AG08396 (cell line): ENCODE measurements at regions not wholly inside any gene's neighbourhood (a gene's known extent, or its start where the extent isn't known, plus 50 kb on each side); places are given as distances from the start of the nearest gene placed in this dataset.
A peak's percentile ranks its signal among the peaks of the same experiment; 100 is the strongest.
"Not testable (repeated sequence)": the region's sequence is repeated elsewhere in the genome, so short reads cannot be mapped to it uniquely, and the experiment has no call there.

Source experiments
- DNase-seq: peaks from one replicate; pipeline ENCODE4 v3.0.0; 2012; ENCODE audit warnings: low spot score, mixed read lengths

DNA sequence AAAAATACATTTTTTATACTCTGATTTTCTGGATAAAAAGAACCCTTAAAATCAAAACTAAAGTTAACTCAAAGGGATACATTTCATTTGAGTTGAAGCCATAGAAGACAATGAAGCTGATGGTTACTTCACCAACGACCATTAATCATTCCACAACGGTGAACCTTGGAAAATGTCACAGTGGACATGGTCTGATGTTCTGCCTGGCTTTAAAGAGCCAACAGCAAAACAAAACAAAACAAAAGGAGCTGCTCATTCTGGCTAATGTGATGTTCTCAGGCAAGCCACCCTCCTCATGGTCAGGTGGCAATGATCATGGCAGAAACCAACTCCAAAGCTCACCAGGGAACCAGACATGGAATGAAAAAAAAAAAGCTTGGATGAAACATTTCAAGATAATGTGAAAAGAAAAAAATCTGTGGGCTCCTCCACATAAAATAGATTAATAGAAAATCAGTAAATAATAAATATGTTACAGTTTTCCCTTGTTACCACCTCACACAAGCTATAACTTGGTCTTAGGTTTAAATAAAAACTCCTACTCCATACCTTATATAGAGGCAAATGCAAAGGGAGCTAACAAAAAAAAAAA, 90.1 kb upstream of the SERTAD2 start:
- DNase-seq = no peak

DNA sequence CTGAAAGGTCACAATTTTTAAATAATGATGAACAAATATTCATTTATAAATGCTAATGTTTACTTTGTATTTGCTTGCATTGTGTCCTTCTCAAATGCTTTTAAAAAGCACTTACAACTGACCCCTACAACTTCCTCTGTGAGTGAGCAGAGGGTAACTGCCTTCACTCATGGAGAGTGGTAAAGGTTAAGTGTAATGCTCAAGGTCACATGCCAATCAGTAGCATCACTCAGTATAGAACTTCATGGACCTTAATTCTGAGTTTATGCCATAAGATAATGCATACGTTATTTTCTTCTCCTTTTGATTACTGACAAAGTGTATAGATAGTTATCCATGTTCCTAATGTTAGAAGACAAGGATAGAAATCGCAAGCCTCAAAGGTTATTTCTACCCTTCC, 91.8 kb upstream of the SERTAD2 start:
- no peak for DNase-seq

DNA sequence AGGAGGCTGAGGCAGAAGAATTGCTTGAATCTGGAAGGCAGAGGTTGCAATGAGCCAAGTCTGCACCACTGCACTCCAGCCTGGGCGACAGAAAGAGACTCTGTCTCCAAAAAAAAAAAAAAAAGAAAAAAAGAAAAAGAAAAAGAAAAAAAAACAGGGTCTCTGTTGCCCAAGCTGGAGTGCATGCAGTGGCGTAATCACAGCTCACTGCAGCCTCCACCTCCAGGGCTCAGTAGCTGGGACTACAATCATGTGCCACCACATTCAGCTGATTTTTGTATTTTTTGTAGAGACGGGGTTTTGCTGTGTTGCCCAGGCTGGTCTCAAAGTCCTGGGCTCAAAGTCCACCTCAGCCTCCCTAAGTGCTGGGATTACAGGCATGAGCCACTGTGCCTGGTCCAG, 94.0 kb upstream of the SERTAD2 start:
- not testable (repeated sequence) for DNase-seq

DNA sequence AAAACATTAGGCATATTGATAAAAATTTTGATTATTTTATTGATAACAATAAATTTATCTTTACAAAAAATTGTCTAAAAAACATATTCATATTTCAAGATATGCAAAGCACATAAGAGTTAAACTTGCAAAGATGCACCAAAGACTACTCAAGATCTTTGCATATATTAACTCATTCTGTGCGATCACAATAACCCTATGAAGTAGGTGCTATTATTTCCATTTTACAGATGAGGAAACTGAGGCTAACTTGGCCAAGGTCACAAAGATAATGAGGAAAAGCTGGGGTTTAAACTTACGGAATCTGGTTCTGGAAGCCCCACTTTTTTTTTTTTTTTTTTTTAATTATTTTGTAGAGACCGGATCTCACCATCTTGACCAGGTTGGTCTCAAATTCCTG, 94.4 kb upstream of the SERTAD2 start:
- no peak for DNase-seq

GRCh38 chr2:64748561-64748960, 94.8 kb upstream of the SERTAD2 start:
- no peak for DNase-seq

- no peak for DNase-seq
Observed at GRCh38 chr2:64749446-64749845, 95.7 kb upstream of the SERTAD2 start.

GRCh38 chr2:64750001-64750816, 96.5 kb upstream of the SERTAD2 start:
- peak; percentile 37 for DNase-seq

DNA sequence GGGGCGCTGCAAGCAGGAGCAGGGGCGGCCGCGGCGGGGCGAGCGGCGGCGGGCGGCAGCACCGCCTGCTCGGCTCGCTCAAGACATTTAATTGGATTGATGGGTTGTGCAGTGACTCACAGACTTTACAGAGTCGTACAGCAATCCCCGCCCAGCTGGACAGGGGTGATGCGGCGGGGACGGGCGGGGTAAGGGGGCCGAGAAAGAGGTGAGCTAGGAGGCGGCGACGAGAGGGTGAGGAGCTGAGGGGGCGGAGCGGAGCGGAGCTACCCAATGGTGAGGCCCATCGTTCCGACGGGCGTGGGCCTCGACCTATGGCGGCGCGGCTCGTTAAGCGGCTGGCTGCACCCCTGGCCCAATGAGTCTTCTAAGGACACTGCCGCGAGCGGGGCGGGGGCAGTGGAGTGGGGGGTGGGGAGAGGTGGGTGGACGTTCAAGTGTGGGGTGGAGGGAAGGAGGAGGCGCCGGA, 97.1 kb upstream of the SERTAD2 start:
- DNase-seq = peak; percentile 99

- peak; percentile 98 for DNase-seq
Observed at GRCh38 chr2:64751286-64752260, 97.9 kb upstream of the SERTAD2 start.

- no peak for DNase-seq
Observed at GRCh38 chr2:64753399-64753798, 99.7 kb upstream of the SERTAD2 start.

DNA sequence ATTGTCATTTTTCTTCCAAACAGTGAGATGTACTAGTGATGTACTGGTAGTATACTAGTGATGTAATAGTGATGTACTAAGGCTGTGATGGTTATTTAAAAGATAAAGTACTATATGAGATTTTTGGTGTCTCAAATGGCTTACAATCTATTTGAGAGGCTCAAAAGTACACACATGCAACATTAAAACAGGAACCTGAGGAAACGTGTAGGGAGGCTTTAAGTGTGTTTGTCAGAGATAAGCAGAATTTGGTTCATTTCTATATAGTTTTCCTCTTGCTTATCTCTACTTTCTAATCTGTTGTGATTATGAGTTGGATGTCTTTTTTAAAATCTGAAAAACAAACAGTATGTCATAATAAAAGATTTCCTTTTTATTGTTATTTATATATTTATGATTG, 100.9 kb upstream of the SERTAD2 start:
- DNase-seq = no peak

GRCh38 chr2:64757126-64757525, 103.4 kb upstream of the SERTAD2 start:
- DNase-seq = no peak

DNA sequence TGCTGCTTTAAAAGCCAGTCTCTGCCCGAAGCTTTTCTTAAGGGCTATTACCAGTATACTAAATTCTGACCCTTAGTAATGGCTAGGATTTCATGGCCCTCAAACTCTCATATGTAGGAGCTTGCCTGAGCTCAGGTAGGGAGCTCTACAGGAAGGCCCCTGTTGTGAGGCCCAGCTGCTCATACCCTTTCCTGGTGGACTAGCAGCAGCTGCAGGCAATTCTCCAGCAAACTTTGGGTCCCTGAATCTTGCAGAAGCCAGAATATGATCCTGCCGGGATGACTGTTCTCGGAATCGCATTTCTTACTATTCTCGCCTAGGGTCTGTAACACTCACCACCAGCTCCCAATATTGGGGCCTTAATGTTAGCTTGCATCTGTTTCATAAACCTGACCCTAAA, 106.4 kb upstream of the SERTAD2 start:
- DNase-seq = no peak

DNA sequence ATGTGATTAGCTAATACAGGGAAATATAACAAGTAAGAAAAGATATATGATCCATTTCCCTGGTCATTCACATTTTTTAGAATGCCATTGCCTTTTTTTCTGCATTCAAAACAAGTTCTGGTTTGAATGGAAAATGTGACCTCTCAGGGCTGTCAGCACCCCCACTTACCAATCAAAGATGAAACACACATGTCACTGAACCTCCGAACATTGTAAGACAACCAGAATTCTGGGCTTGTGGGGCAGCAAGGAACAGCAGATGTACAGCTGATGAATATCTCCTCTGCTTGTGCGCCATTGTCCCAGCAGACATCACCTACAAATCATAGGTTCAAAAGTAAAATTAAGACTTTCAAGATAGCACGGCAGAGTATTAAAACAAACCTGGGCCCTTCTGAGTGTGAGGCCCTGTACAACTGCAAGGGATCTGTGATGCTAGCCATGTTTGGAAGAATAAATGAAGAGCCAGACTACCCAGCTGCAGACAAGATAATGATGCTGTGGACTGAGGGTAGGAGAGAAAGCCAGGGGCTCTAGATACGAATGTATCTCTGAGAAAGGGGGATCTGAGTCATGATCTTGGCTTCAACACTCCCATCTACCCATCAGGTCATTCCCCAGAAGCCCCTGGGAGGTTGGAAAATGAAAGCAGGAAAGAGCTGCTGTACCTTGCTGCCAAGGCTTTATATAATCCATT, 108.7 kb upstream of the SERTAD2 start:
- DNase-seq = no peak

DNA sequence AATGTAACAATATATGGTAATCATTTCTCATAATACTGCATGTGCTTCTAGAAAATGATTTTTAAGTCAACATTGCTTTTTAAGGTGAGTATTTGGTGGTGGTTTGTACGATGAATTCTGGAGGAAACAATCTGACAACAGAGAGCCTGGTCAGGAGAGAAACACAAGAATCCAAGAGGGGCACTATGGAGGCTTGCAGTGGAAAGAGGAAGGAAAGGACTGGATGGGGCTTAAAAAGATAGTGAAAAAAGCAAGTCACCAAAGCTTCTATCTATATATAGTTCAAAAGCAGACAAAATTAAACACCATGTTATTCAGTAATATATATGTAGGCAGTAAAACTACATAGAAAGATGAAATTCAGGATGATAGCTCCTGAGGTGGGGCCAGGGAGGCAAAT, 109.4 kb upstream of the SERTAD2 start:
- no peak for DNase-seq

GRCh38 chr2:64765160-64765805, 111.6 kb upstream of the SERTAD2 start:
- no peak for DNase-seq

GRCh38 chr2:64766841-64767669, 113.3 kb upstream of the SERTAD2 start:
- DNase-seq = peak; percentile 22

DNA sequence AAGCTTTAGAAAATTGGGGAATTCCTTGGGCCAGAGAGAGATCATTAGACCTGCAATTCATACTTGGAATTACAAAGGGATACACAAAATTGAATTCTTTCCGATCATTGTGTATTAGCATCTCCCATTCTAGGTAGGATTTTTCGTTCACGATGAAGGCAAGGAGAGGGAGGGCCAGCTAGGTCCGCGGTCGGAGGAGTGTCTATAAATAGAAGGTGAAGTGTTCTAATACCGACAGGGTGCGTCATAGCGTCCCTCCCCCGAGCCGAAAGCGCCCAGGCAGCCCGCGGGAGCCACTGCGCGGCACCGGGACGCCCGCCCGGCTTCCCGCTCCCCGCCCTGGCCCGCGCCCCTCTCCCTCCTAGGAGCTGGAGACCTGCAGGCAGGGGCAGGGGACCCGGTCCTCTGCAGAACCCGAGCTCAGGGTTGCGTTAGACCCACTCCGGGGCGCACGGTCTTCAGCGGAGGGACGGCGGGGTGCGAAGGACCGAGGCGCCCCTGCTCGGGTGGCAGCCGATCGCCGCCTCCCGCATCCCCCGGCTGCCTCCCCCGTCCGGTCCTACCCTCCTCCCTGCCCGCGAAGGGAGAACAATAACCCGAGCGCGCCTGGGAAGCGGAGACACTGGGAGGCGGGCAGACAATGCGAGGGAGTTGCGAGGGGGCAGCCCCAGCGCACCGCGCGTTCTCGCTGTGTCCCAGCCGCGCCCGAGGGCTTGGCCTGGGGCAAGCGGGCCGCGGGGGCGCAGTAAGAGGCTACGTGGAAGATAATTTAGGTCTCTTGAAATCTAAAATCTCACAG, 114.2 kb upstream of the SERTAD2 start:
- peak; percentile 93 for DNase-seq

- DNase-seq = peak; percentile 12
Observed at GRCh38 chr2:64768491-64769005, 114.8 kb upstream of the SERTAD2 start.
